T-helper 1 cell treated with Interleukin-12 subunit alpha and Interleukin-12 subunit beta and Interleukin-4 antibody, amounts not matched to agents 30 ng/mL and 1 ng/mL, for 36 hours (primary cell): ENCODE measurements at regions not wholly inside any gene's neighbourhood (a gene's known extent, or its start where the extent isn't known, plus 50 kb on each side); places are given as distances from the start of the nearest gene placed in this dataset.

ENCODE experiments used
- intact Hi-C: fragments of 100-400 bp; cut with micrococcal nuclease; formaldehyde crosslinking; loops from one replicate; pipeline ENCODE4 v1.15.1; 2024

DNA sequence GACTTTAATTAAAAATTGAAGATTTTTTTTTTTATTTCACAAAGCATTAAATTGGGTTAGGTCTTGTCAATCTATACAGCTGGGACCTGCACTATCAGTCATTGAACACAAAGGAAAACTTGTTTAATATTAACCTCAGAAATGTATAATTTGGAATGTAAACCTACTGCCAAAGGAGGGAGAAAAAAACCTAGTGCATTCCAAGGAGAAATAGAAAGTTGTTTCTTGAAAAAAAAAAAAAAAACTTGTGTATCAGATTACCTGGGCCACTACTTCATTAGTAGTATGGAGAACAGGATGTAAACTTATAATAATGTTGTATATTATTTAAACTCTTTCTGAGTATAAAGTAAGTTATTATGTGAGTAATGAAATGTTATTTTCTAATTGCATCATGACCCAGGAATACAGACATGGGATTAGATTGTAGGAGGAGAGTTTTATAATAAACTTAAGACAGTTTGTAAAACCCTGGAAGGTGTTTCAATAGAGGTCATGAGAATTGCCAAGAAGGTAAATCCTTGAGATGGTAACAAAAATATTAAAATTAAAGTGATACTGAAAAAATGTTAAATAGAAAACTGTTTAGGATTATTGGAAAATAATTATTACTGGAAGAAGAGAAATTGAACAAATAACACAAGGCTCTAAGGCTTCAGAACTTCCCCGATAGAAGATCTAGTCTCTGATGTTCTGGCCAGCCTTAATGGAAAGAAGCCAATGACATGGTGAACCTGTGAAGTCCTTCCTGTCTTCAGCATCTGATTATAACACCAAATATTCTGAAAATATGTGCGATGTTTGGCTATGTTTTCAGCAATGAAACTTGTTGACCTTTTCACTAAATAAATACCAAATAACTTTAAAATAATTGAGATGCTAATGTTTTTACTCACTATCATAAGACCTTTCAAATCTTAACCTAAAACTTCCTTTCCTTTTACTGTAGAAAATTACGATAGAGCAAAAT lies 412.8 kb upstream of the LYPLAL1 start:
- intact Hi-C loops: no loop called here

DNA sequence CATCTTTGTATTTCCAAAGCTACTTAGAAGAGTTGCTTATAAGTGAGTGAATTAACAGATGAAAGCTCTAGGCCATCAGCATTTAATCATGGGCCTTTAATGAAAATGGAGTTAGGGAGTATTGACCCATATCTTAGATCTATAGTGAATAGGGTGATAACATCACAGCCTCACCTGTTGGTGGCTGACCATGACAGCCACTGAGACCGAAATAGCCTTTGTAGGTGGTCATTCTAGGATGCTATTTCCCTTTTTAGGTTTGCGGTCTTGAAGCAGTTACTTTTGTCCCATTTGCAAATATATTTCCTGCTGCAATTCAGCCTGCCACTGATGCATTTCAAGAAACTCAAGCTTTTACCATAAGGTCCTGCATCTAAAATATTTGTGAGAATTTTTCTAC lies 410.1 kb upstream of the LYPLAL1 start:
- intact Hi-C loops: no loop called here

DNA sequence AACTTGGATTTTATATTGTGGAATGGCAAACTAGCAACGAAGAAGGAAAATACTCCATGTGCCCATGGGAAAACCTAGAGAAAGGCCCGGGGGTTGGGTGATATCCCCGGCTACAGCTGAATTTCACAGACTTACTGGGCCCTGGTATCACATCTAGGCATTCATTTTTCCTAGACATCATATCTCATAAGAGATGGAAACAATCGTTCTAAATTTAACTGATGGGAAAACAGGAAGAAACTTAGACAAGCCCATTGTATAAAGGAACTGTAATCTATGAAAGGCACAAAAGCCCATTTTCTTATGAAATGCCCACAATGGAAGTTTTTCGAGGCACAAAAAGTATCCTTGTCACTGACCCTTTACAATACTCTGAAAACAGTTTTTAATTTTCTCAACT lies 407.9 kb upstream of the LYPLAL1 start:
- intact Hi-C loops: no loop called here

- intact Hi-C loops: no loop called here
These were observed 401.7 kb upstream of the LYPLAL1 start for GRCh38 chr1:218771931-218772330.

DNA sequence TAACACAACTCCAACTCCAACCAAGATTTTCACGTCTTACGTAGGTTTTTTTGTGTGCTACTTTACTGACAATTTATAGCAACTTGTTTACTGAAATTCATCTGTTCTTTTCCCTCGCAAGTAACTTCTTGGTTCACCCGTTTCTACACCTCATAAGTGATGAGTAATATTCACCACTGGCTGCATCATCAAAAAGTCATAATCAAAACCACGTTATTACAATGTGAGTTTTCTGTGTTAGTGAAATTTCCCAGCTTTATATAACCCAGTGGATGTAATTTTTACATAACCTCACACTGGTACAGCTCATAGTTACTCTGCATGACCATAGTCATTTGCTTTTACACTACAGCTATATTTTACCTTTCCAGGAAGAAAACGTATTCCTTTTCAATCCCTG lies 401.1 kb upstream of the LYPLAL1 start:
- intact Hi-C loops: no loop called here

DNA sequence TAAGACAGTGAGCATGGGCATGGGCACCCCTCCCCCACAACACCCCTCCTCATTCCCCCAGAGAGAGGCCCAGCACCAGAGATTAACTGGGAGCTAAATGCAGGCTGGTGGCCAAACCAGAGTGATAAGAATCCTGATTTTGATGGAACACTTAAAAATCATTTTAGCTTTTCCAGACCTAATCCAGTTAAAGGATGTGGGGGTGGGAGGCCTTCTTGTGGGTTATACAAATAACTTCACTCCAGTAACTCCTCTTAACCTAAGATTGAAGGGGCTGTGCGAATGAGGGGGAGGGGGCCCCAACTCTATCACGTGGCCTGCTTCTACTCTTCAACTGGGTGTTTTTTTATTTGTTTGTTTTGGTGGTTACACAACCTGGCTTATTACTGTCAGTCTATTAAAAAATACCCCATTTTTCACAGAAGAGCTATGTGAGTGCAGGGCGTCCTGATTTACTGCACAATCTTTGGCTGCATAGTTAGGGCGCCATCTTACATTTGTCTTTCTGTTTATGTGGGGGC lies 398.1 kb upstream of the LYPLAL1 start:
- intact Hi-C loops: no loop called here

DNA sequence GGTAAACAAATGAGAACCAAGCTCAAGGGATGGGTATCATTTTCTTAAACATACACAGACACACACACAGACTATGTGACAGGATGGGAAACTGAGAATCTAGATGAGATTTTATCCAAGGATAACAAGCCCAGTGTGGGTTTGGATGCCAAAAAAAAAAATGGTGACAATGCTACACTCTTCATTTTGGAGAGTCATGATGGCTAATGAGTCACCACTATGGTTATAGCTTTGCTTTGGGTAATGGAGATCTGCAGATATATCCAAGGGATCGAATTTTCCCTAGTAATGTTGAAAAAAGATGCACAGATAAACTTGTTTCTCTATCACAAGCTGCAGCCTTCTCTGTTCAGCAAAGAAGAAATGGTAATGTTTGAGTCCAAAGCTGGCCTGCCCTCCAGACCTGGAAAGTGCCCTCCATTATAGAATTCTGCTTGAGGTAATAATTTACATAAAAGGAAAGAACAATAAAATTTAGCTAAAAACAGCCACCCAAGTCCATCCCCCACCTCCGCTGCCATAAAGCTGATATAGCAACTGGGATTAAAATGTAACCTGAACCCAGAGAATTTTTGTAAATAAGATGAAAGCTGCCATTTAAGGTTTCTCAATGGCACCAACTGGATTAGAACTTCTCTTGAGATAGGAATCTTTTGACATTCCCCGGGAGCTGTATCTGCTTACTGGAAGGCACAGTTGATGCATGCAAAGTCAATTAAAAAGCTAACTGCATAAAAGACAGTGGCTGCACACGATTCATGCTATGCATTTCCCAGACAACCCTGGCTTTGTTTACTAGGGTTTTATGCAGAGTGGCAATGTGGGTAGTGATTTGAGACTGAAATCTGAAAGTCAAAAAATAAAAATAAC lies 395.2 kb upstream of the LYPLAL1 start:
- intact Hi-C loops: no loop called here

DNA sequence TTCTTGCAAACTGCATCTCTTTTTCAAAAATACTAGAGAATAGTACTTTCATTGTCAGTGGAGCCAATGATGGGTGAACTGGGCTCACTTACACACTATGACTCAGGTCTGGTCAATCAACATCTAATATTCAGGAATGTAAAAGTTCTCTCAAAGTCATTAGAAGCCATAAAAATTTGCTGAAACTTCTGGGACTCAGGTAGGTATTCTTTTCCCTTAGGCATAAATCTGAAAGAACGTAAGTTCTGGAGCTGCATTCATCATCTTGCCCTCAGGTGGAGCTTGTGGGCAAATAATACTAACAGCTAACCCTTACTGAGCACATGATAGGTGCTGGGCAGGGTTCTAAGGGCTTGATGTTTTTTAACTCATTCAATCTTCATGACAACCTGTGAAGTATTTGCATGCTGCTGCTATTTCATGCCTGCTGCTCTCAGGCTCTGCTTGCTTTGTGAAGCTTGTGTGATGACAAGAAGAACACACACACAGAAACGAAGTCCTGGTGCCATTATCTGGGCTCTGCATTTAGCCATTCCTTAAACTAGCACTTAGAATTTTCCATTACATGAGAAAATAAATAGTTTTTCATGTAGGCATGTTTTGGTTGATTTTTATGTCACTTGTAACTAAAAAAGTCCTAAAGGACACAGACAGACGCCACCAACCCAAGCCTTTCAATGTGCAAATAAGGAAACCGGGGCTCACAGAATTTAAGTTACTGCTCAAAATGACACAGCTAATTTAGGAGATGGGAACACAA lies 394.2 kb upstream of the LYPLAL1 start:
- intact Hi-C loops: no loop called here

- intact Hi-C loops: no loop called here
These were observed 390.5 kb upstream of the LYPLAL1 start for GRCh38 chr1:218783131-218783530.

DNA sequence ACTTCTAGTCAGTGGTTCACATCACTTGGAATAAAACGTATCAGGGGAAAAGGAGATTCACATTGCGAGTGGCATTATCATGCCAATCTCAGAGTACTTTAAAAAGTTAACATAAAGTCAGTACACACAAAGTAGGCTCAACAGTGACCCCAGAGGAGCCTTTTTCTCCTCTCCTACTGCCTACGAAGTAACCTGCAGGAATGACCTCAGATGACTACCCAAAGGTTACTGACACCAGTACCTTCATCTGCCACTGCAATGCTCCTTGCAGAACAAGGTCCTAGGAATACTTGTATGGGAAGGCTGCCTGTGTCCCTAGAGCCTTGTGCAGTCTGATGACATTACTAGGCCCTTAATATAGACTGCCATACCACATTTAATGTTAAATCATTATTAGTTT lies 389.8 kb upstream of the LYPLAL1 start:
- intact Hi-C loops: no loop called here

DNA sequence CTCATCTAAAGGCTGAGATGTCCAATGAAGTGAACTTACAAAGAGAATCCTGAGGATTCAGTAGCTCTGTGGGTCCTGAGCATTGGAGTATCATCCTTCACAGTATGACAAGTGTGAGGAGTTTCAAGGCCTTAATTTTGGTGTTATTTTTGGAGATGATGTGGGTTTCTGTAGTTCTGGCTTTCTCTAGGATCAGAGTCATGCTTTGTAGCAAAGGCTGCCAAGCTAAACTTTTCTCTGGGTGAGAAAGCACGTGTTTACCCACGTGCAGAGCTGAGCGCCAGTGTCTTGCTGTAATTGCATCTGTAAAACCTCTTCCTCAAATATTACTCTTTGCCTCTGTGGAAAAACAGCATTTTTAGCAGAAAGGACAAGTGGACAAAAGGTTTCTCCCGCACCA lies 387.8 kb upstream of the LYPLAL1 start:
- intact Hi-C loops: no loop called here

GRCh38 chr1:218787826-218788225 lies 385.9 kb upstream of the LYPLAL1 start:
- intact Hi-C loops: no loop called here

DNA sequence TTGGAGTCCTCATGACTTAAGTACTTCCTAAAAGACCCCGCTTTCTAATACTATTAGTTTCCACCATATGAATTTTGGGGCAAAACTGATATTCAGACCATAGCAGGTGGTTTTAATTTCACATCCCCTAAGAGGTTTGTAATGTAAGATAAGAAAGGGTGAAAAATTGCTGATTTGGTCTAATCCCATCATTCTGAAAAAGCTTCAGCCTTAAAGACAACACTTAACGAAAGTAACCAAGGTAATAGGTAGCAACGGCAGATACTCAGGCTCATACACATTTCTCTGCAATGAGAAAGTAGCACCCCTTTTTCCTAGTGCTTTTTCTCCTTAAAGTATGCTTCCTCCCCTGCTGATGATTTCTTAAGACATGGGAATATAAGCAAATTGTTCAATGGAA lies 376.9 kb upstream of the LYPLAL1 start:
- intact Hi-C loops: no loop called here

DNA sequence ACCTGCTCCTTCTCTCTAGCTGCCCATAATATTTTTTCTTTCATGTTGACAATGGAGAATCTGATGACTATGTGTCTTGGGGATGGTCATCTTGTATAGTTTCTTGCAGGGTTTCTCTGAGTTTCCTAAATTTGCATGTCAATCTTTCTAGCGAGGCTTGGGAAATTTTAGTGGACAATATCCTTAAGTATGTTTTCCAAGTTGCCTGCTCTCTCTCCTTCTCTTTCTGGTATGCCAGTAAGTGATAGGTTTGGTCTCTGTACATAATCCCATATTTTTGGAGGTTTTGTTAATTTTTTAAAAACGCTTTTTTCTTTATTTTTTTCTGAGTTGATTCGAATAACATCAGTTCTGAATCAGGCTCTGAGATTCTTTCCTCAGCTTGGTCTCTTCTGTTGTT lies 370.9 kb upstream of the LYPLAL1 start:
- intact Hi-C loops: no loop called here

- intact Hi-C loops: no loop called here
These were observed 370.2 kb upstream of the LYPLAL1 start for GRCh38 chr1:218803351-218803997.

- intact Hi-C loops: no loop called here
These were observed 369.5 kb upstream of the LYPLAL1 start for GRCh38 chr1:218804014-218804785.

- intact Hi-C loops: no loop called here
These were observed 364.6 kb upstream of the LYPLAL1 start for GRCh38 chr1:218809061-218809460.

DNA sequence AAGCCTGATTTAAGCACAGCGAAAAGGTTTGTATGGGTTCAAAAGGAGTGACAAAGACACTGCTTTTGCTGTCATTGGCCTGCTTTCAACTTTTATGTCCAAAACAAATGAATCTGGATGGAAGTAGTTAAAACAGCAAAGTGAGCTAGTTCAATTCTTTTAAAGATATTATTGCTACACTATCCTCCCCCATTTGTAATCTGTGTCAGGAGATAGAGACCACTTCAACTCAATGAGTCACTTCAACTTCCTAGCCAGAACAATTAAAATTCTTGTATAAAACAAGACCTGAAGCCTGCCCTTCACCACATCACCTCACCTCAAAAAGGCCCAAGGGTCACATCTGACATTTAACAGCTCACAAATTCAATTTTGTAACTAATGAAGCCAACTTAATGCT lies 364.1 kb upstream of the LYPLAL1 start:
- intact Hi-C loops: no loop called here

- intact Hi-C loops: no loop called here
These were observed 363.4 kb upstream of the LYPLAL1 start for GRCh38 chr1:218810306-218810705.

DNA sequence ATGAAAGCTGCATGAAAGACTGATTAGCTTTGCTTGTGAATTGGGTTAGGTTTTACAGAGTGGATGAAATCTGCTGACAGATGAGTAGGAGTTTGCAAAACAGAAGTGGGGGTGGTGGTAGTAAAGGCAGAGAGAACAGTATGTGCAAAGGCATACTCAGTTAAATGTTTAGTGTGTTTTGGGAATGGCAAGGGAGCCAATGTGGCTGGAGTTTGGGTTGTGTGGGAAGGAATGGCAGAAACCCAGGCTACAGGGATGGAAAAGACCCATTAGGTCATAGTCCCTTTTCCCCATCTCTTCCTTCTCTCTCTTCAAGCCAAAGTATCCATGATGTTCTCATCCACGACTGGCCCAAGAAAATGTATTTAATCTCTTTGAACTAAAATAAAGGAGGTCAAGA lies 362.2 kb upstream of the LYPLAL1 start:
- intact Hi-C loops: no loop called here
